Panc1 (cell line): ENCODE measurements at regions not wholly inside any gene's neighbourhood (a gene's known extent, or its start where the extent isn't known, plus 50 kb on each side); places are given as distances from the start of the nearest gene placed in this dataset.

Experiments used
- ATAC-seq: fragments of 200-7000 bp; cut with Tn5 transposase; 2 replicates; pipeline ENCODE4 v1.9.1; 2020; ENCODE audit warnings: mild to moderate bottlenecking, moderate library complexity
- BruUV-seq: library from RNA; stranded (reverse); fragments of 400-500 nt; replicated peaks from 2 replicates; lab custom pipeline; 2021; lab: Mats Ljungman, UMichigan
- CTCF ChIA-PET: fragments of 300-600 bp; sonication (Branson Sonifier 250); formaldehyde crosslinking; loops from one replicate; lab custom pipeline; 2022; ENCODE audit warnings: antibody characterized with exemption; lab: Charles Lee
- POLR2A ChIA-PET: fragments of 300-600 bp; sonication (Branson Sonifier 250); formaldehyde crosslinking; loops from one replicate; lab custom pipeline; 2022; ENCODE audit warnings: antibody characterized with exemption; lab: Charles Lee
- DNase-seq: peaks from one replicate; pipeline ENCODE4 v3.0.0-alpha.2; 2010; ENCODE audit warnings: low read depth, low spot score
- H3K27ac ChIP-seq: 2 replicates; pipeline ENCODE4 v1.5.1; 2011; ENCODE audit warnings: mild to moderate bottlenecking, low read length, inconsistent platforms
- H3K27me3 ChIP-seq: fragments of 200-500 bp; sonication (Bioruptor generic); 2 replicates; pipeline ENCODE4 v1.6.0; 2014; ENCODE audit warnings: low read length, inconsistent platforms; ENCODE audit not compliant: control insufficient read depth, insufficient read depth
- H3K36me3 ChIP-seq: fragments of 200-500 bp; sonication (Bioruptor generic); 2 replicates; pipeline ENCODE4 v1.5.1; 2014; ENCODE audit warnings: inconsistent platforms, mild to moderate bottlenecking, low read length, moderate library complexity; ENCODE audit not compliant: control insufficient read depth, insufficient read depth
- H3K4me1 ChIP-seq: 2 replicates; pipeline ENCODE4 v1.5.1; 2011; ENCODE audit warnings: inconsistent platforms, mild to moderate bottlenecking, low read length, moderate library complexity; ENCODE audit not compliant: control insufficient read depth, insufficient read depth
- H3K4me3 ChIP-seq, 2 experiments: 2 replicates each; pipeline ENCODE4 v1.5.1; 2011 to 2012; ENCODE audit warnings: low read depth in 2 of 2, low read length in 2 of 2, mild to moderate bottlenecking in 2 of 2, inconsistent platforms in 1 of 2, moderate library complexity in 1 of 2
- H3K9me3 ChIP-seq: fragments of 200-500 bp; sonication (Bioruptor generic); 2 replicates; pipeline ENCODE4 v1.5.1; 2014; ENCODE audit warnings: low read depth, mild to moderate bottlenecking, inconsistent platforms, low read length, moderate library complexity; ENCODE audit not compliant: control insufficient read depth, insufficient read depth
- POLR2AphosphoS5 ChIP-seq: IDR thresholded peaks from 2 replicates; pipeline ENCODE4 v1.6.1; 2012; ENCODE audit warnings: mild to moderate bottlenecking, low read depth, low read length, moderate library complexity
- SIN3A ChIP-seq: IDR thresholded peaks from 2 replicates; pipeline ENCODE4 v1.6.1; 2012; ENCODE audit warnings: low read depth, mild to moderate bottlenecking, low read length, moderate library complexity, borderline replicate concordance; ENCODE audit not compliant: insufficient read depth
- TCF7L2 ChIP-seq: IDR thresholded peaks from 2 replicates; pipeline ENCODE4 v1.6.1; 2011; ENCODE audit warnings: mild to moderate bottlenecking, low read depth, low read length, inconsistent platforms
- in situ Hi-C: cut with HindIII; loops from 2 replicates; pipeline ENCODE4 v1.10.0; 2016; ENCODE audit warnings: low sequenced_read_pairs, low pct_unique_long_range_greater_than_20kb
- intact Hi-C: fragments of 100-400 bp; cut with micrococcal nuclease; formaldehyde crosslinking; loops from one replicate; pipeline ENCODE4 v1.10.0; 2022; ENCODE audit not compliant: unreplicated experiment
- TF ChIP-seq, protein P1 (sequence below), 2 experiments: IDR thresholded peaks; 2 replicates each; pipeline ENCODE4 v1.6.1; 2011 to 2012; ENCODE audit warnings: low read depth in 2 of 2, control low read depth in 1 of 2, low read length in 1 of 2, mild to moderate bottlenecking in 1 of 2, moderate library complexity in 1 of 2; ENCODE audit not compliant: insufficient read depth in 1 of 2
- TF ChIP-seq, protein P2 (sequence below): fragments of 450-650 bp; IDR thresholded peaks from 2 replicates; pipeline ENCODE4 v1.5.1; 2017; ENCODE audit warnings: mild to moderate bottlenecking

DNA sequence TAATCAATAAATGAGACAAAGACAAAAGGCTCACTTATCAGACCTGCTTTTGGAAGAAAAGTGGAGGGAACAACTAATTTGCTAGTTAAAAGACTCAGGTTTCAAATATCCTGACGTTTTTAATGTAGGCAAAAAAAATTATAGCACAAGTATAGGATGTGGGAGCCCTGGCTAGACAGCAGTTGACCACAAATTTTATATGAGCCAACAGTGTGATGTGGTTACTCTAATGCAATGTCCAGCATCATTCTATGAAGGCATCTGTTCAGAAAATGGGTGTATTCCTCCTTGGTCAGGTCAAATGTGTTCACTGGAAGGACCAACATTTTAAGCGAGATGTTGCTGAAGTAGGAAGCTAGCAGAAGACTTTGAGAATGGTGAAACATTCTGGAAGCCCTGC, 237.4 kb downstream of the MAP2K6 start:
- CTCF ChIA-PET, result no interaction called here
- intact Hi-C loops (no loop called here), in situ Hi-C loops (no loop called here)

DNA sequence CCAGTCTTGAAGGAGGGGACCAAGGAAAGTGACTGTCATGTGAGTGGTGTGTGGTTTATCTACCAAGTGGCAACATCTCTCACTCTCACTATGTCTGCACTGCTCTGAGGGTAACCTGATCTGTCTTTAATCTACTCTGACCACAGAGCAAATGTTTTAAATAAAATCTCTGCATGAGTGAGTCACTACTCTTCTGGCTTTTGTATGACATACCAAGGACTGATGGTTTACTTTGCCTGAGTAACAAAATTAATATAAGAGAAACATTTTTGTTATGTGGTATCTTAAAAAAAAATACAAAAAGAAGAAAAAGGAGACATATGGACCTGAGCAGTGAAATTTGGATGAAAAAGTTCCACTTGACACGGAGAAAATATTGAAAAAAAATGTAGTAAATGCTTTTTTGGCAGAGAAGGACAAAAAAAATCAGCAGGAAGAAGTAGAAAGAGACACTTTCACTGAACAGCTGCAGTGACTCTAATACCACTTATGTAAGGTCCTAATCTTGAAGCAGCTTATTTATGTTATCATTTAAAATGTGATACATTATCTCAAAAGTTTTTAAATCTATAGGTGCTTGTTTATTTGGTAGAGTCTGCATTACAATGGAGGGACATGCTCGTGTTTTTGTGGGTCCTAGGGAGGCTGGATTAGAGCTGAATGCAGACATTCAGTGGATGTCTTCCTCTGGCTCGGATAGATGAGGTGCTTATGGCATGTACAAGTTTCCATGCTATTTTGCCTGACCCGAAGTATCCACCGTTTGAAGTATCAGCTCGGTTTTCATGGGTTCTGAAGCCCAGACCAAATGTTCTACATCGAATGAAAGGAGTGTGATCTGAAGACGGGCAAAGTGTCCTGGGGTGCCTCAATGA, 240.7 kb downstream of the MAP2K6 start:
- Histone ChIP-seq H3K27ac (no peak overlapping the region), H3K36me3 (no peaks in the 10 kb centered on the region), H3K27me3 (no peaks in the 10 kb centered on the region), H3K9me3 (no peaks in the 10 kb centered on the region), H3K4me1 (no peaks in the 10 kb centered on the region), H3K4me3 (no peak overlapping the region)
- TF ChIP-seq, protein P1, sequence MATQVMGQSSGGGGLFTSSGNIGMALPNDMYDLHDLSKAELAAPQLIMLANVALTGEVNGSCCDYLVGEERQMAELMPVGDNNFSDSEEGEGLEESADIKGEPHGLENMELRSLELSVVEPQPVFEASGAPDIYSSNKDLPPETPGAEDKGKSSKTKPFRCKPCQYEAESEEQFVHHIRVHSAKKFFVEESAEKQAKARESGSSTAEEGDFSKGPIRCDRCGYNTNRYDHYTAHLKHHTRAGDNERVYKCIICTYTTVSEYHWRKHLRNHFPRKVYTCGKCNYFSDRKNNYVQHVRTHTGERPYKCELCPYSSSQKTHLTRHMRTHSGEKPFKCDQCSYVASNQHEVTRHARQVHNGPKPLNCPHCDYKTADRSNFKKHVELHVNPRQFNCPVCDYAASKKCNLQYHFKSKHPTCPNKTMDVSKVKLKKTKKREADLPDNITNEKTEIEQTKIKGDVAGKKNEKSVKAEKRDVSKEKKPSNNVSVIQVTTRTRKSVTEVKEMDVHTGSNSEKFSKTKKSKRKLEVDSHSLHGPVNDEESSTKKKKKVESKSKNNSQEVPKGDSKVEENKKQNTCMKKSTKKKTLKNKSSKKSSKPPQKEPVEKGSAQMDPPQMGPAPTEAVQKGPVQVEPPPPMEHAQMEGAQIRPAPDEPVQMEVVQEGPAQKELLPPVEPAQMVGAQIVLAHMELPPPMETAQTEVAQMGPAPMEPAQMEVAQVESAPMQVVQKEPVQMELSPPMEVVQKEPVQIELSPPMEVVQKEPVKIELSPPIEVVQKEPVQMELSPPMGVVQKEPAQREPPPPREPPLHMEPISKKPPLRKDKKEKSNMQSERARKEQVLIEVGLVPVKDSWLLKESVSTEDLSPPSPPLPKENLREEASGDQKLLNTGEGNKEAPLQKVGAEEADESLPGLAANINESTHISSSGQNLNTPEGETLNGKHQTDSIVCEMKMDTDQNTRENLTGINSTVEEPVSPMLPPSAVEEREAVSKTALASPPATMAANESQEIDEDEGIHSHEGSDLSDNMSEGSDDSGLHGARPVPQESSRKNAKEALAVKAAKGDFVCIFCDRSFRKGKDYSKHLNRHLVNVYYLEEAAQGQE (IDR thresholded peaks at IDR 0.05; ENCODE audit: insufficient read depth in 1 of 2, low read depth in 2 of 2, low read length in 1 of 2), result no peak
- TF ChIP-seq SIN3A (no peak), TCF7L2 (no peak), POLR2AphosphoS5 (no peak)
- TF ChIP-seq, protein P2, sequence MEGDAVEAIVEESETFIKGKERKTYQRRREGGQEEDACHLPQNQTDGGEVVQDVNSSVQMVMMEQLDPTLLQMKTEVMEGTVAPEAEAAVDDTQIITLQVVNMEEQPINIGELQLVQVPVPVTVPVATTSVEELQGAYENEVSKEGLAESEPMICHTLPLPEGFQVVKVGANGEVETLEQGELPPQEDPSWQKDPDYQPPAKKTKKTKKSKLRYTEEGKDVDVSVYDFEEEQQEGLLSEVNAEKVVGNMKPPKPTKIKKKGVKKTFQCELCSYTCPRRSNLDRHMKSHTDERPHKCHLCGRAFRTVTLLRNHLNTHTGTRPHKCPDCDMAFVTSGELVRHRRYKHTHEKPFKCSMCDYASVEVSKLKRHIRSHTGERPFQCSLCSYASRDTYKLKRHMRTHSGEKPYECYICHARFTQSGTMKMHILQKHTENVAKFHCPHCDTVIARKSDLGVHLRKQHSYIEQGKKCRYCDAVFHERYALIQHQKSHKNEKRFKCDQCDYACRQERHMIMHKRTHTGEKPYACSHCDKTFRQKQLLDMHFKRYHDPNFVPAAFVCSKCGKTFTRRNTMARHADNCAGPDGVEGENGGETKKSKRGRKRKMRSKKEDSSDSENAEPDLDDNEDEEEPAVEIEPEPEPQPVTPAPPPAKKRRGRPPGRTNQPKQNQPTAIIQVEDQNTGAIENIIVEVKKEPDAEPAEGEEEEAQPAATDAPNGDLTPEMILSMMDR, result no peak
- no peak for DNase-seq
- ChIA-PET POLR2A (no interaction called here), CTCF (interaction anchor here (0.7 kb wide), 1 partner anchor 308 kb away, joined by 3 read pairs; no protein-coding TSS in a partner anchor)
- no TSS peak for BruUV-seq
- in situ Hi-C loops (no loop called here), intact Hi-C loops (no loop called here)
- no peak for ATAC-seq

More for the DNA sequence above, 237.4 kb downstream of the MAP2K6 start:
- TF ChIP-seq TCF7L2, result no peak
- TF ChIP-seq, protein P1 (IDR thresholded peaks at IDR 0.05; ENCODE audit: insufficient read depth in 1 of 2, low read depth in 2 of 2, low read length in 1 of 2), result no peak
- TF ChIP-seq, protein P2, result no peak
- no peak for TF ChIP-seq SIN3A
- TF ChIP-seq POLR2AphosphoS5, result no peak
- POLR2A ChIA-PET, result no interaction called here
- DNase-seq (no peak), ATAC-seq (no peak)
- Histone ChIP-seq H3K9me3 (no peaks in the 10 kb centered on the region), H3K27ac (no peak overlapping the region), H3K4me3 (no peak overlapping the region), H3K27me3 (no peaks in the 10 kb centered on the region), H3K4me1 (no peaks in the 10 kb centered on the region), H3K36me3 (no peaks in the 10 kb centered on the region)
- no TSS peak for BruUV-seq
